T-helper 1 cell treated with Interleukin-12 subunit alpha and Interleukin-12 subunit beta and Interleukin-4 antibody, amounts not matched to agents 30 ng/mL and 1 ng/mL, for 36 hours (primary cell): ENCODE measurements at regions not wholly inside any gene's neighbourhood (a gene's known extent, or its start where the extent isn't known, plus 50 kb on each side); places are given as distances from the start of the nearest gene placed in this dataset.

Source experiments
- intact Hi-C: fragments of 100-400 bp; cut with micrococcal nuclease; formaldehyde crosslinking; loops from one replicate; pipeline ENCODE4 v1.15.1; 2024

- intact Hi-C loops = no loop called here
Observed at GRCh38 chr4:175531405-175532091, 280.5 kb downstream of the GPM6A start.

GRCh38 chr4:175536852-175537453 is 275.1 kb downstream of the GPM6A start:
- intact Hi-C loops = loop anchor here (1.0 to 2.0 kb wide), 3 partner anchors 662 to 1172 kb away; no protein-coding TSS in a partner anchor

GRCh38 chr4:175539498-175539897 is 272.6 kb downstream of the GPM6A start:
- intact Hi-C loops = no loop called here

GRCh38 chr4:175540151-175540550 is 271.9 kb downstream of the GPM6A start:
- intact Hi-C loops = no loop called here

GRCh38 chr4:175540732-175541131 is 271.3 kb downstream of the GPM6A start:
- intact Hi-C loops = no loop called here

- intact Hi-C loops = no loop called here
Observed at GRCh38 chr4:175542786-175543185, 269.3 kb downstream of the GPM6A start.

- intact Hi-C loops = no loop called here
Observed at GRCh38 chr4:175559126-175559525, 252.9 kb downstream of the GPM6A start.

GRCh38 chr4:175559526-175559925 is 252.5 kb downstream of the GPM6A start:
- intact Hi-C loops = no loop called here

GRCh38 chr4:175560604-175561003 is 251.5 kb downstream of the GPM6A start:
- intact Hi-C loops = no loop called here

GRCh38 chr4:175561696-175562095 is 250.4 kb downstream of the GPM6A start:
- intact Hi-C loops = no loop called here

- intact Hi-C loops = no loop called here
Observed at GRCh38 chr4:175562111-175562510, 250.0 kb downstream of the GPM6A start.

- intact Hi-C loops = no loop called here
Observed at GRCh38 chr4:175562542-175562941, 249.5 kb downstream of the GPM6A start.
